VCaP (cell line): ENCODE measurements at regions not wholly inside any gene's neighbourhood (a gene's known extent, or its start where the extent isn't known, plus 50 kb on each side); places are given as distances from the start of the nearest gene placed in this dataset.
A peak's percentile ranks its signal among the peaks of the same experiment; 100 is the strongest.

Source experiments
- H3K27ac ChIP-seq: fragments of 450-650 bp; 2 replicates; pipeline ENCODE4 v1.5.1; 2017
- CTCF ChIP-seq: fragments of 450-650 bp; conservative IDR thresholded peaks from 2 replicates; pipeline ENCODE4 v1.5.1; 2017; ENCODE audit warnings: mild to moderate bottlenecking, moderate library complexity

- no peak overlapping the region for H3K27ac ChIP-seq
- TF ChIP-seq CTCF: no peak
Observed at GRCh38 chr3:161640181-161640580, 143.6 kb downstream of the OTOL1 start.

- TF ChIP-seq CTCF: no peak
- no peak overlapping the region for H3K27ac ChIP-seq
Observed at GRCh38 chr3:161641287-161641686, 144.7 kb downstream of the OTOL1 start.

GRCh38 chr3:161644891-161645635 is 148.5 kb downstream of the OTOL1 start:
- H3K27ac ChIP-seq: peak overlapping the region; percentile 28; the same call in 1 of the 2 replicates
- TF ChIP-seq CTCF: no peak

- no peak for TF ChIP-seq CTCF
- no peak overlapping the region for H3K27ac ChIP-seq
Observed at GRCh38 chr3:161647936-161648470, 151.4 kb downstream of the OTOL1 start.

- no peak for TF ChIP-seq CTCF
Observed at GRCh38 chr3:161649900-161650484, 153.4 kb downstream of the OTOL1 start.

GRCh38 chr3:161657786-161658185 is 161.2 kb downstream of the OTOL1 start:
- no peak for TF ChIP-seq CTCF
- no peak overlapping the region for H3K27ac ChIP-seq

More at GRCh38 chr3:161649900-161650484, 153.4 kb downstream of the OTOL1 start:
- no peak overlapping the region for H3K27ac ChIP-seq

GRCh38 chr3:161671141-161671540 is 174.5 kb downstream of the OTOL1 start:
- no peak overlapping the region for H3K27ac ChIP-seq
- TF ChIP-seq CTCF: no peak
